Keratinocyte (primary cell): ENCODE measurements at regions not wholly inside any gene's neighbourhood (a gene's known extent, or its start where the extent isn't known, plus 50 kb on each side); places are given as distances from the start of the nearest gene placed in this dataset.

Experiments
- CTCF ChIP-seq, 3 experiments: IDR thresholded peaks in 1 of 3; conservative IDR thresholded peaks in 1 of 3; optimal IDR thresholded peaks in 1 of 3; 2 replicates in 2 of 3; 3 replicates in 1 of 3; pipeline versions ENCODE3 to v1.5.1; 2011; ENCODE audit warnings: low read length in 3 of 3, mild to moderate bottlenecking in 3 of 3, moderate library complexity in 2 of 3, control low read depth in 1 of 3, inconsistent platforms in 1 of 3; ENCODE audit not compliant: insufficient read depth in 2 of 3; ENCODE audit errors: extremely low read depth in 1 of 3
- EZH2 ChIP-seq: IDR thresholded peaks from one replicate; pipeline ENCODE4 v1.6.1; 2012; ENCODE audit warnings: inconsistent platforms, mild to moderate bottlenecking, low read length, moderate library complexity

DNA sequence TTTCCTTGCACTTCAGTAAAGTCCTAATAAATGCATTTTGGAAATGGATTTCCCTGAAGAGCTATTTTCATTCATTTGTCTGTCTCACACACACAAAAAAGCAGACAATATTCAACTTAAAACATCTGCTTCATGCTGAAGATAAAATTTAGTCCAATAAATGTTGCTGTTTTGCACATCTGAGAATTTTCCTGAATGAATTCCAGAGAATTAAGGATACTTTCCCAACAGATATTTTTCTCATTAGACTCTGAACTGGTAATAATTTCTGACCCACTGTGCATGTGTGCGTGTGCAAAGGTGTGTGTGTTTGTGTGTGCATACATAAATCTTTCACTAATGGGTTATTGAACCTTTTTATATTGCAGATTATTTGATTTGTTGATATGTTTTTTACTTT is 390.2 kb upstream of the TMEFF2 start:
- TF ChIP-seq CTCF (optimal IDR thresholded peaks at IDR 0.05 in 1 of 3, IDR thresholded peaks at IDR 0.05 in 1 of 3, conservative IDR thresholded peaks at IDR 0.05 in 1 of 3; ENCODE audit: extremely low read depth in 1 of 3, insufficient read depth in 2 of 3, low read length in 3 of 3) (no peak), EZH2 (no peak)
